Breast epithelium (tissue), 4 donors: ENCODE measurements at regions not wholly inside any gene's neighbourhood (a gene's known extent, or its start where the extent isn't known, plus 50 kb on each side); places are given as distances from the start of the nearest gene placed in this dataset.

Source experiments
- DNase-seq, 2 donors: peaks; one replicate each; pipeline ENCODE4 v3.0.0-alpha.2; 2019; ENCODE audit warnings: low spot score in 2 of 2
- H3K27ac ChIP-seq, 2 donors: fragments of 200-600 bp; sonication (generic) in 1 of 2; one replicate each; pipeline ENCODE4 v1.5.1; 2016 to 2019; ENCODE audit warnings: mild to moderate bottlenecking in 1 of 2
- H3K27me3 ChIP-seq, 2 donors: fragments of 200-600 bp; sonication (generic) in 1 of 2; one replicate each; pipeline versions ENCODE4 v1.5.1 to v1.6.0; 2017 to 2019; ENCODE audit warnings: control low read depth in 1 of 2, mild to moderate bottlenecking in 1 of 2
- H3K36me3 ChIP-seq: fragments of 200-600 bp; one replicate; pipeline ENCODE4 v1.5.1; 2019
- H3K4me1 ChIP-seq, 2 donors: fragments of 200-600 bp; sonication (generic); one replicate each; pipeline ENCODE4 v1.5.1; 2016 to 2019; ENCODE audit warnings: control low read depth in 1 of 2
- H3K4me3 ChIP-seq, 3 donors: fragments of 200-600 bp; sonication (generic); 1 replicate in 2 of 3; 2 replicates in 1 of 3; pipeline ENCODE4 v1.5.1; 2016 to 2019; ENCODE audit warnings: mild to moderate bottlenecking in 3 of 3, moderate library complexity in 2 of 3
- H3K9me3 ChIP-seq, 2 donors: fragments of 200-600 bp; sonication (generic) in 1 of 2; one replicate each; pipeline ENCODE4 v1.5.1; 2016 to 2019; ENCODE audit warnings: control low read depth in 1 of 2
- POLR2A ChIP-seq: fragments of 450-650 bp; IDR thresholded peaks from one replicate; pipeline ENCODE4 v1.6.1; 2016; ENCODE audit warnings: antibody characterized with exemption, mild to moderate bottlenecking, moderate library complexity
- POLR2AphosphoS5 ChIP-seq, 3 donors: sonication (generic); formaldehyde crosslinking; IDR thresholded peaks; one replicate each; pipeline ENCODE4 v1.6.1; 2017; ENCODE audit warnings: antibody characterized with exemption in 3 of 3
- intact Hi-C: fragments of 100-400 bp; cut with DNase I; formaldehyde crosslinking; loops from one replicate; pipeline ENCODE4 v1.15.1; 2023; ENCODE audit warnings: low total_unique reads
- TF ChIP-seq, protein P1 (sequence below), 3 donors: fragments of 450-650 bp; IDR thresholded peaks; one replicate each; pipeline ENCODE4 v1.5.1; 2016 to 2017; ENCODE audit warnings: antibody characterized with exemption in 3 of 3, mild to moderate bottlenecking in 3 of 3, moderate library complexity in 3 of 3

DNA sequence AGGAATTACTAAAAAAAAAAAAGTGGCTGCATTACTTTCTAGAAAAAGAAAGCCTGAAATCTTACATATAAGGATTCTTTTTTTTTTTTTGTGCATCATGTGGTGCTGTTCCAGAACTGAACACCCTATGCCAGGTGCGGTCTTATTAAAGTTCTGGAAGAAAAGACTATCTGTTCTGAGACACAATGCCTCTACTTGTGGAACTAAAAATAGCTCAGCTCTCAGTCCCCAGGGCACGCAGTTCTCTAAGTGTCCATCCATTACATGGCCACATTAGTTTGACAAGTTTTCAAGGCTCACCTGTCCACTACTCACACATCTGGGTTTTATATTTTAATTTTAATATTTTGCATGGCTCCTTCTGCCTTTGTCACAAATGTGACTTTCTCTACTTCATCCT, 126.6 kb upstream of the ADAMTS9 start:
- no peaks in the 10 kb centered on the region for H3K36me3 ChIP-seq
- H3K27me3 ChIP-seq, result no peaks in the 10 kb centered on the region
- TF ChIP-seq, protein P1, sequence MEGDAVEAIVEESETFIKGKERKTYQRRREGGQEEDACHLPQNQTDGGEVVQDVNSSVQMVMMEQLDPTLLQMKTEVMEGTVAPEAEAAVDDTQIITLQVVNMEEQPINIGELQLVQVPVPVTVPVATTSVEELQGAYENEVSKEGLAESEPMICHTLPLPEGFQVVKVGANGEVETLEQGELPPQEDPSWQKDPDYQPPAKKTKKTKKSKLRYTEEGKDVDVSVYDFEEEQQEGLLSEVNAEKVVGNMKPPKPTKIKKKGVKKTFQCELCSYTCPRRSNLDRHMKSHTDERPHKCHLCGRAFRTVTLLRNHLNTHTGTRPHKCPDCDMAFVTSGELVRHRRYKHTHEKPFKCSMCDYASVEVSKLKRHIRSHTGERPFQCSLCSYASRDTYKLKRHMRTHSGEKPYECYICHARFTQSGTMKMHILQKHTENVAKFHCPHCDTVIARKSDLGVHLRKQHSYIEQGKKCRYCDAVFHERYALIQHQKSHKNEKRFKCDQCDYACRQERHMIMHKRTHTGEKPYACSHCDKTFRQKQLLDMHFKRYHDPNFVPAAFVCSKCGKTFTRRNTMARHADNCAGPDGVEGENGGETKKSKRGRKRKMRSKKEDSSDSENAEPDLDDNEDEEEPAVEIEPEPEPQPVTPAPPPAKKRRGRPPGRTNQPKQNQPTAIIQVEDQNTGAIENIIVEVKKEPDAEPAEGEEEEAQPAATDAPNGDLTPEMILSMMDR (IDR thresholded peaks at IDR 0.05), result peak in 1 of 3 donors; percentile 51
- TF ChIP-seq POLR2AphosphoS5 (IDR thresholded peaks at IDR 0.05) (peak in 1 of 3 donors; percentile 44), POLR2A (no peak)
- no peaks in the 10 kb centered on the region for H3K9me3 ChIP-seq
- no peak overlapping the region for H3K4me3 ChIP-seq
- peak in 1 of 2 donors; percentile 84 for DNase-seq
- H3K4me1 ChIP-seq, result peaks cover 2 to 10% of the 10 kb centered on the region in 2 donors
- intact Hi-C loops, result no loop called here
- H3K27ac ChIP-seq, result peak overlapping the region; percentile 58 to 62

DNA sequence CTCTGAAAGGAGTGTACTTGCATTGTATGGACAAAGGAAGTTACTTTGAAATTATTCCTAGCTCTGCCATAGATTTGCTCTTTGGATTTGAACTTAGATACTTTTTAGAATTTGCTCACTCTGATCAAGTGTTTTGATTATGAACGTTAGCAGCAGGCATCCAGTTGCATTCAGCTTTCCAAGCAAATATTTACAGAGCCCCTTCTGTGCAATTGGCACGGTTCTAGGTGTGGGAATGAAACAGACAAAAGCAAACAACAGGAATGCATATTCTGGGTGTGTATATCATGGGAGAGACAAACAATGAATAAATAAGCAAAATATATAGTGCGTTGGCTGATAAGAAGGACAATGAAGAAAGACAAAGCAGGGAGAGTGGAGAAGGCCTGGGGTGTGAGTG, 125.5 kb upstream of the ADAMTS9 start:
- TF ChIP-seq POLR2AphosphoS5 (IDR thresholded peaks at IDR 0.05) (no peak), POLR2A (no peak)
- TF ChIP-seq, protein P1 (IDR thresholded peaks at IDR 0.05), result no peak
- Histone ChIP-seq H3K9me3 (no peaks in the 10 kb centered on the region), H3K27ac (peak overlapping the region in 1 of 2 donors; percentile 52), H3K27me3 (no peaks in the 10 kb centered on the region), H3K4me1 (peaks cover 2 to 10% of the 10 kb centered on the region in 2 donors), H3K4me3 (no peak overlapping the region), H3K36me3 (no peaks in the 10 kb centered on the region)
- intact Hi-C loops, result no loop called here
- DNase-seq, result no peak

DNA sequence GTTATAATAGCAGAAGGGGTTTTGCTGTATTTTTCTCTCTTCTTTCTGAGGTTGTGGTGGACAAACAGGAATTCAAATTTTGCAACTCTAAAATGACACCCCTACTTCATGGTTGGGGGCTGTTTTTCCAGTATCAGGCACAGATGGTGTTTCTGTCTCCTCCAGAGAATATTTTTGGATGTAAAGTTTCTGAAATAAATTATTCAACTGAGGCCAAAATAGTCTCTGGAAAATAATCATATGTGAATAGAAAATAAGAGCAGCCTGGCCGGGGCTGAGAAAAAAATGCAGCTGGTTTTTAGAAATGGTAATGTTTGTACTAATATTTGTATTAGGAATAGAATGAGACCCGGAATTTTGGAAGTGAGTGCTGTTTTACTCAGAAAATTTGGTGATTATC, 121.3 kb upstream of the ADAMTS9 start:
- intact Hi-C loops, result no loop called here
- no peak overlapping the region for H3K4me3 ChIP-seq
- H3K36me3 ChIP-seq, result no peaks in the 10 kb centered on the region
- no peak for DNase-seq
- no peak overlapping the region for H3K27ac ChIP-seq
- no peaks in the 10 kb centered on the region for H3K9me3 ChIP-seq
- H3K4me1 ChIP-seq, result peaks cover 0 to 1% of the 10 kb centered on the region in 2 donors
- no peak for TF ChIP-seq POLR2A
- TF ChIP-seq, protein P1 (IDR thresholded peaks at IDR 0.05), result no peak
- no peak for TF ChIP-seq POLR2AphosphoS5 (IDR thresholded peaks at IDR 0.05)
- no peaks in the 10 kb centered on the region for H3K27me3 ChIP-seq

DNA sequence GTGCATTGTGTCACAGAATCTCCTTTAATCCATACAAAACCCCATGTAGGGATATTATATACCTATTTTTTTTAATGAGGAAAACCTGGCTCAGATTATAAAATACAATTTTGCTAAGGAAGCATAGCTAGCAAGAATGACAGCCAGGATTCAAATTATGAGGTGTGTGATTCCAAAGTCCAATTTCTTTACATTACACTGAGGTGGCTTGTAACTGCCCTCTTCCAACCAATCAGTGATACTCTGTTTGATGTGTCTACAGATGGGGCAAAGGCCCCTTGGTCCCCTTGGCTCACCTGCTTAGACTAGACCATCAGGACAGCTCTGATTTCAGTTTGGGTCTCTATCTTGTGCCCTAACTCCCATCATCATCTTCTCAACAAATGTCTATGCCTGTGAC, 120.3 kb upstream of the ADAMTS9 start:
- Histone ChIP-seq H3K36me3 (no peaks in the 10 kb centered on the region), H3K9me3 (no peaks in the 10 kb centered on the region), H3K4me3 (no peak overlapping the region), H3K27ac (no peak overlapping the region), H3K27me3 (no peaks in the 10 kb centered on the region), H3K4me1 (no peaks in the 10 kb centered on the region)
- intact Hi-C loops, result no loop called here
- DNase-seq, result no peak
- TF ChIP-seq POLR2AphosphoS5 (IDR thresholded peaks at IDR 0.05) (no peak), POLR2A (no peak)
- TF ChIP-seq, protein P1 (IDR thresholded peaks at IDR 0.05), result no peak

DNA sequence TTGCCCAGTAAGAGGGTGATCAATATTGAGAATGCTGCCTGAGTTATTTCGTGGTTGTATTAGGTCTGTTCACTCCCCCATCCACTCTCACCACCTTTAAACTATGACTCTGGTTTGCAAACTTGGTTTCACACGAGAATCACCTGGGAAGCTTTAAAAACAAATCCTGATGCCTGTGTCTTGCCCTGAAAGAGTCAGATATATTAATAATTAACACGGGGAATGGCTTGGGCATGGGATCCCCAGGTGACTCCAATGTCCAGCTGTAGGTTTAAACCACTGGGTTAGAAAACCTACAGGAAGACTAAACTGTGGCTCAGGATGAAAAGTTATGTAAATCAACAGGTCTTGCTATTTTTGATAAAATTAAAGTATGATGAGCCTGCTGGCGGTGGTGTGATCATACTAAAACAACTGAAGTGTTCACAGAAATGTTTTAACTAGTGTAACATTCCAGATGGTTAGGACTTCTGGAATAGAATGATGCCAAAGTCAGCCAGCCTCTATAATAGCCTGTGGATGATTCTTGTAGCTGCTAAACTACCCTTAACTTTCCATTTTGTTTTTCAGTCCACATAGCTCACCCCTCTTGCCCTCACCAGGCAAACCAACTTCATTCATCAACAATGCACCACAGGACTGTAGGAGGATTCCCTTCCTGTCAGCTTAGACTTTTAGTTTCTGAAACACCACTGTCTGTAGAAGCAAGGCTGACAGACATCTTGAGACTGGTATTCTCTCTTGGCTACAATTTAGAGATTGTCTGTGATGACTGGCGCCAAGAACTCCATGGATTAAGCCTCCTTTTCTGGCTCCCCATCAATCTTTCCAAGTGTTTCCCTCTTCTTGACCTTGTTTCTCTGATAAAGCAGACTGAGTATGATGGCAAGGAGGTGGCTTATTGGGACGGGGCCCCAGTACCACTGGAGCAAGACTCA, 119.1 kb upstream of the ADAMTS9 start:
- intact Hi-C loops, result no loop called here
- H3K36me3 ChIP-seq, result no peaks in the 10 kb centered on the region

More for the DNA sequence above, 119.1 kb upstream of the ADAMTS9 start:
- Histone ChIP-seq H3K9me3 (no peaks in the 10 kb centered on the region), H3K4me1 (no peaks in the 10 kb centered on the region), H3K27me3 (no peaks in the 10 kb centered on the region), H3K4me3 (no peak overlapping the region), H3K27ac (peak overlapping the region in 1 of 2 donors; percentile 32)
- TF ChIP-seq, protein P1 (IDR thresholded peaks at IDR 0.05), result no peak
- TF ChIP-seq POLR2A (no peak), POLR2AphosphoS5 (IDR thresholded peaks at IDR 0.05) (no peak)
- DNase-seq, result no peak
